ENCODE measurements at regions not wholly inside any gene's neighbourhood (a gene's known extent, or its start where the extent isn't known, plus 50 kb on each side); places are given as distances from the start of the nearest gene placed in this dataset.

GRCh38 chr4:159684061-159684460, 581.2 kb downstream of the RAPGEF2 start:
- Histone ChIP-seq H4K20me1 (ENCODE audit: control insufficient read depth, insufficient read depth, low read length, poor library complexity, severe bottlenecking) (no peaks in the 10 kb centered on the region), H3K27me3 (replicated peaks in 1 of 4; ENCODE audit: control extremely low read depth in 1 of 4, control insufficient read depth in 3 of 4, insufficient read depth in 4 of 4, low read length in 3 of 4) (no peaks in the 10 kb centered on the region), H3K4me3 (ENCODE audit: control extremely low read depth in 1 of 5, extremely low read depth in 1 of 5, insufficient read depth in 1 of 5, low read depth in 2 of 5, low read length in 4 of 5) (no peak overlapping the region), H3K36me3 (replicated peaks in 1 of 2; ENCODE audit: control extremely low read depth in 1 of 2, control insufficient read depth in 1 of 2, extremely low read depth in 1 of 2, insufficient read depth in 2 of 2, low read length in 1 of 2) (no peaks in the 10 kb centered on the region), H3K4me1 (ENCODE audit: control insufficient read depth in 2 of 2, insufficient read depth in 2 of 2, low read length in 2 of 2) (no peaks in the 10 kb centered on the region), H2AFZ (ENCODE audit: insufficient read depth, low read depth, low read length, poor library complexity, severe bottlenecking) (no peak overlapping the region), H3K27ac (ENCODE audit: low read length in 2 of 2) (no peak overlapping the region), H3K9me3 (ENCODE audit: control extremely low read depth in 1 of 3, control insufficient read depth in 2 of 3, insufficient read depth in 1 of 3, low read length in 2 of 3) (peaks cover 0 to 3% (median 0%) of the 10 kb centered on the region in 3 donors), H3K79me2 (ENCODE audit: control insufficient read depth, insufficient read depth, low read length) (no peaks in the 10 kb centered on the region), H3K4me2 (replicated peaks; ENCODE audit: low read depth, low read length, poor library complexity, severe bottlenecking) (no peak overlapping the region), H3K9ac (ENCODE audit: low read length) (no peak overlapping the region)
- no peak overlapping the region for H3K4me3 Mint-ChIP-seq
- TF ChIP-seq CTCF (IDR thresholded peaks at IDR 0.05) (no peak), EZH2 (IDR thresholded peaks at IDR 0.05; ENCODE audit: borderline replicate concordance, insufficient read depth, low read depth, low read length, poor library complexity, severe bottlenecking) (no peak)
- H3K4me1 Mint-ChIP-seq, result no peaks in the 10 kb centered on the region
- POLR2A ChIA-PET, result no interaction called here
- no peak for ATAC-seq (ENCODE audit: low read depth)
- H3K27me3 Mint-ChIP-seq, result no peaks in the 10 kb centered on the region
- intact Hi-C loops (cut with micrococcal nuclease), result no loop called here
- CTCF ChIA-PET, result no interaction called here
- DNase-seq, result no peak
- peaks cover 1% of the 10 kb centered on the region for H3K9me3 Mint-ChIP-seq (ENCODE audit: insufficient read depth)
- WGBS (ENCODE audit: insufficient coverage), result no CpG with 5 or more reads among the region's 1 CpG
- H3K27ac Mint-ChIP-seq, result no peak overlapping the region

GRCh38 chr4:159685340-159686092, 582.6 kb downstream of the RAPGEF2 start:
- TF ChIP-seq CTCF (IDR thresholded peaks at IDR 0.05), result no peak
- TF ChIP-seq EZH2 (IDR thresholded peaks at IDR 0.05; ENCODE audit: borderline replicate concordance, insufficient read depth, low read depth, low read length, poor library complexity, severe bottlenecking), result no peak
- Histone ChIP-seq H3K27me3 (replicated peaks in 1 of 4; ENCODE audit: control extremely low read depth in 1 of 4, control insufficient read depth in 3 of 4, insufficient read depth in 4 of 4, low read length in 3 of 4) (no peaks in the 10 kb centered on the region), H3K4me3 (ENCODE audit: control extremely low read depth in 1 of 5, extremely low read depth in 1 of 5, insufficient read depth in 1 of 5, low read depth in 2 of 5, low read length in 4 of 5) (no peak overlapping the region), H2AFZ (ENCODE audit: insufficient read depth, low read depth, low read length, poor library complexity, severe bottlenecking) (no peak overlapping the region), H3K27ac (ENCODE audit: low read length in 2 of 2) (no peak overlapping the region), H4K20me1 (ENCODE audit: control insufficient read depth, insufficient read depth, low read length, poor library complexity, severe bottlenecking) (no peaks in the 10 kb centered on the region), H3K79me2 (ENCODE audit: control insufficient read depth, insufficient read depth, low read length) (no peaks in the 10 kb centered on the region), H3K4me2 (replicated peaks; ENCODE audit: low read depth, low read length, poor library complexity, severe bottlenecking) (no peak overlapping the region), H3K9ac (ENCODE audit: low read length) (no peak overlapping the region), H3K9me3 (ENCODE audit: control extremely low read depth in 1 of 3, control insufficient read depth in 2 of 3, insufficient read depth in 1 of 3, low read length in 2 of 3) (peaks cover 0 to 3% (median 0%) of the 10 kb centered on the region in 3 donors), H3K4me1 (ENCODE audit: control insufficient read depth in 2 of 2, insufficient read depth in 2 of 2, low read length in 2 of 2) (no peaks in the 10 kb centered on the region), H3K36me3 (replicated peaks in 1 of 2; ENCODE audit: control extremely low read depth in 1 of 2, control insufficient read depth in 1 of 2, extremely low read depth in 1 of 2, insufficient read depth in 2 of 2, low read length in 1 of 2) (no peaks in the 10 kb centered on the region)
- WGBS (ENCODE audit: insufficient coverage), result 0% methylated on average over 2 of the region's 3 CpGs
- intact Hi-C loops (cut with micrococcal nuclease), result no loop called here
- no peaks in the 10 kb centered on the region for H3K4me1 Mint-ChIP-seq
- DNase-seq (no peak), ATAC-seq (ENCODE audit: low read depth) (no peak)
- no peak overlapping the region for H3K27ac Mint-ChIP-seq
- H3K27me3 Mint-ChIP-seq, result no peaks in the 10 kb centered on the region
- H3K4me3 Mint-ChIP-seq, result no peak overlapping the region
- ChIA-PET CTCF (no interaction called here), POLR2A (no interaction called here)
- peaks cover 2% of the 10 kb centered on the region for H3K9me3 Mint-ChIP-seq (ENCODE audit: insufficient read depth)

All from B cell (primary cell).